ENCODE measurements at regions not wholly inside any gene's neighbourhood (a gene's known extent, or its start where the extent isn't known, plus 50 kb on each side); places are given as distances from the start of the nearest gene placed in this dataset.

DNA sequence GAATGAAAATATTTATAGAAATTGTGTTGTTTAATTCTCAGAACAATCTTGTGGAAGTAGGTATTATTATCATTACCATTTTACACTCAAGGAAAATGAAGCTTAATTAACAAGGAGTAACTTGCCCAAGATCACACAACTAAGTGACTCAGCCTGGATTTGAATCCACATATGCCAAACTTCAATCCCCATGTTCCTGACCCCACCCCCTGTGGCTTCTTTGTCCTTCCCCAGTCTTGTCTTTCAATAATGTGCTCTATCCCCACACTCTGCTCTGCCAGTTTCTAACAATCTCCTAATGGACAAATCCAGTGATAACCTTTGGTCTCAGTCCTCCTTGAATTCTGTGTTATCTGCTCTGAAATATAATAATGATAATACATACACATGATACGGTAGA, 355.2 kb downstream of the BMP4 start:
- Histone ChIP-seq H3K4me2 (ENCODE audit: low read length) (no peak overlapping the region), H2AFZ (no peak overlapping the region), H3K27me3 (ENCODE audit: control insufficient read depth, insufficient read depth, low read length) (no peaks in the 10 kb centered on the region), H3K4me3 (ENCODE audit: low read depth, low read length) (no peak overlapping the region), H3K27ac (no peak overlapping the region), H3K4me1 (no peaks in the 10 kb centered on the region), H3K36me3 (ENCODE audit: control insufficient read depth, insufficient read depth, low read length) (no peaks in the 10 kb centered on the region), H3K9me3 (ENCODE audit: control insufficient read depth, low read length) (no peaks in the 10 kb centered on the region), H3K79me2 (no peaks in the 10 kb centered on the region), H3K9ac (no peak overlapping the region)
- TF ChIP-seq CTCF (IDR thresholded peaks at IDR 0.05): no peak

DNA sequence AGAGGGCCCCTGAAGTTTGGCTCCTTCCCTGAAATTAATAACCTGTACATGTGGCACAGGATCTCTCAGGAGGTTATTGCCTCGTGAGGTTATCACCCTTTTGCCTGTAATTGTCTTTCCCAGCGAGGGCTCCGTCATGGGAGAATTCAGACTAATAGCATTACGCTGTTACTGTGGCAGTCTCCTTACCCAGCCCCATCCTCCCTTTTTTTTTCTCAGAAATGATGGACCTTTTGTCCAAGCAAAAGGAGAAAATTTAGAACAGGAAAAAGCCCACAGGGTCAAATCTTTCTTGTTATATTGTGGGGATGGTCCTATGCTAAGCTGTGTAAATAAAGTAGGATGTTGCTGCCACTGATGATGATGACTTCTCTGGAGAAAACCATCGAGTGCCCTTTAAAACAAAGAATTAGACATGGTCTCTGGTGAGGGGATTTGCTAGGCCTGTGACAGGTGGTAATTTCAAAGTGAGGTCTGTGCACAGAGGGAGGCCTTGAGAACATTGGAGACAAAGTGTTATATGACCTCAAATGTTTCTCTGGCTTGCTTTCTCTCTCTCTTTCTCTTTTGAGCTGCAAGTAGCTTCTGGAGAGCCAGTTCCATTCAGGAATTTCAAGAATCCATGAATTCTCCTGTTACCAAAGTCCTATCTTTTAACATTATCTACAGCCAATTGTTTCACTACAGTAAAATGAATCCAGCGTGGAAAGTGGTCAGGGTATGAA, 357.2 kb downstream of the BMP4 start:
- H3K79me2 ChIP-seq: no peaks in the 10 kb centered on the region
- no peak overlapping the region for H3K4me2 ChIP-seq (ENCODE audit: low read length)
- no peak overlapping the region for H2AFZ ChIP-seq
- no peak for TF ChIP-seq CTCF (IDR thresholded peaks at IDR 0.05)
- H3K36me3 ChIP-seq (ENCODE audit: control insufficient read depth, insufficient read depth, low read length): no peaks in the 10 kb centered on the region
- H3K9ac ChIP-seq: no peak overlapping the region
- H3K9me3 ChIP-seq (ENCODE audit: control insufficient read depth, low read length): no peaks in the 10 kb centered on the region
- H3K27ac ChIP-seq: no peak overlapping the region
- no peaks in the 10 kb centered on the region for H3K27me3 ChIP-seq (ENCODE audit: control insufficient read depth, insufficient read depth, low read length)
- no peak overlapping the region for H3K4me3 ChIP-seq (ENCODE audit: low read depth, low read length)
- H3K4me1 ChIP-seq: no peaks in the 10 kb centered on the region

- no peaks in the 10 kb centered on the region for H3K27me3 ChIP-seq (ENCODE audit: control insufficient read depth, insufficient read depth, low read length)
- TF ChIP-seq CTCF (IDR thresholded peaks at IDR 0.05): no peak
- no peak overlapping the region for H3K4me3 ChIP-seq (ENCODE audit: low read depth, low read length)
- H3K4me1 ChIP-seq: no peaks in the 10 kb centered on the region
- H3K9ac ChIP-seq: no peak overlapping the region
- H3K4me2 ChIP-seq (ENCODE audit: low read length): no peak overlapping the region
- H3K9me3 ChIP-seq (ENCODE audit: control insufficient read depth, low read length): no peaks in the 10 kb centered on the region
- H3K79me2 ChIP-seq: no peaks in the 10 kb centered on the region
- H3K36me3 ChIP-seq (ENCODE audit: control insufficient read depth, insufficient read depth, low read length): no peaks in the 10 kb centered on the region
- no peak overlapping the region for H3K27ac ChIP-seq
- no peak overlapping the region for H2AFZ ChIP-seq
These were observed 359.6 kb downstream of the BMP4 start for GRCh38 chr14:53596853-53597525.

DNA sequence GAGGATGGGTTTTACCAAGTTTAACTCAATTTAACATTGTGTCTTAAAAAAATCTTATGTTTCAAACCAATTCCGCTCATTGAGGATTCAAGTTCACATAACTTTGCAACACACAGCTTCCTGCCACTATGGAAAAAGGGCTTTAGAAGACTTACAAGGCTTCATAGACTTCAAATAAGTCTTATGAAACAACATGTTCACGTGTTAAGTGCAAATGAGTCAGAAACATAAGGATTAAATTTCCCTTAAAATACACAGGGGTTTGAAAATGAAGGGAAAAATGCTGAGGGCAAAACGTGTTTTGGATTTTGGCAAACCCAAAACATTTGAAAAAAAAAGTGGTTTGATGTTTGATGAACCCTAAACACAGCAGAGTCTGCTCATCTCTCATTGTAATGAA, 364.8 kb downstream of the BMP4 start:
- no peaks in the 10 kb centered on the region for H3K9me3 ChIP-seq (ENCODE audit: control insufficient read depth, low read length)
- no peaks in the 10 kb centered on the region for H3K36me3 ChIP-seq (ENCODE audit: control insufficient read depth, insufficient read depth, low read length)
- H3K27ac ChIP-seq: no peak overlapping the region
- no peak for TF ChIP-seq CTCF (IDR thresholded peaks at IDR 0.05)
- H3K4me3 ChIP-seq (ENCODE audit: low read depth, low read length): no peak overlapping the region
- H3K27me3 ChIP-seq (ENCODE audit: control insufficient read depth, insufficient read depth, low read length): no peaks in the 10 kb centered on the region
- H3K4me1 ChIP-seq: no peaks in the 10 kb centered on the region
- no peak overlapping the region for H3K9ac ChIP-seq
- H3K79me2 ChIP-seq: no peaks in the 10 kb centered on the region
- H2AFZ ChIP-seq: no peak overlapping the region
- H3K4me2 ChIP-seq (ENCODE audit: low read length): no peak overlapping the region

- H3K4me3 ChIP-seq (ENCODE audit: low read depth, low read length): no peak overlapping the region
- no peak overlapping the region for H3K9ac ChIP-seq
- H3K4me2 ChIP-seq (ENCODE audit: low read length): no peak overlapping the region
- no peak overlapping the region for H2AFZ ChIP-seq
- H3K9me3 ChIP-seq (ENCODE audit: control insufficient read depth, low read length): no peaks in the 10 kb centered on the region
- H3K79me2 ChIP-seq: no peaks in the 10 kb centered on the region
- H3K27me3 ChIP-seq (ENCODE audit: control insufficient read depth, insufficient read depth, low read length): no peaks in the 10 kb centered on the region
- no peak for TF ChIP-seq CTCF (IDR thresholded peaks at IDR 0.05)
- no peak overlapping the region for H3K27ac ChIP-seq
- no peaks in the 10 kb centered on the region for H3K36me3 ChIP-seq (ENCODE audit: control insufficient read depth, insufficient read depth, low read length)
- H3K4me1 ChIP-seq: no peaks in the 10 kb centered on the region
These were observed 375.1 kb downstream of the BMP4 start for GRCh38 chr14:53581504-53581903.
